ENCODE measurements at regions not wholly inside any gene's neighbourhood (a gene's known extent, or its start where the extent isn't known, plus 50 kb on each side); places are given as distances from the start of the nearest gene placed in this dataset.

GRCh38 chr3:127472506-127472905 is 118.0 kb downstream of the TPRA1 start:
- TF ChIP-seq CTCF (IDR thresholded peaks at IDR 0.05) (no peak), POLR2A (IDR thresholded peaks at IDR 0.05) (no peak)
